Aorta (tissue), 5 donors: ENCODE measurements at regions not wholly inside any gene's neighbourhood (a gene's known extent, or its start where the extent isn't known, plus 50 kb on each side); places are given as distances from the start of the nearest gene placed in this dataset.

ENCODE experiments used
- ATAC-seq: fragments of 200-7000 bp; cut with Tn5 transposase; one replicate; pipeline ENCODE4 v1.9.1; 2022; ENCODE audit warnings: moderate library complexity; ENCODE audit not compliant: low FRiP score
- DNase-seq, 2 donors: peaks; one replicate each; pipeline ENCODE4 v3.0.0-alpha.2; 2020
- H3K27ac ChIP-seq, 2 donors: one replicate each; pipeline ENCODE4 v1.5.1; 2013; ENCODE audit warnings: low read length in 2 of 2, mild to moderate bottlenecking in 2 of 2, moderate library complexity in 2 of 2, control low read depth in 1 of 2, inconsistent platforms in 1 of 2, low read depth in 1 of 2
- H3K27me3 ChIP-seq, 2 donors: one replicate each; pipeline ENCODE4 v1.6.1; 2013; ENCODE audit warnings: control low read depth in 1 of 2, low read length in 1 of 2, mild to moderate bottlenecking in 1 of 2, moderate library complexity in 1 of 2; ENCODE audit not compliant: insufficient read depth in 2 of 2, control insufficient read depth in 1 of 2
- H3K36me3 ChIP-seq, 2 donors: one replicate each; pipeline ENCODE4 v1.6.1; 2013; ENCODE audit warnings: control low read depth in 1 of 2, low read length in 1 of 2, mild to moderate bottlenecking in 1 of 2; ENCODE audit not compliant: insufficient read depth in 2 of 2, control insufficient read depth in 1 of 2
- H3K4me1 ChIP-seq, 2 donors: one replicate each; pipeline ENCODE4 v1.6.1; 2013; ENCODE audit warnings: low read length in 2 of 2, control low read depth in 1 of 2, mild to moderate bottlenecking in 1 of 2, moderate library complexity in 1 of 2; ENCODE audit not compliant: insufficient read depth in 2 of 2, control insufficient read depth in 1 of 2
- H3K4me3 ChIP-seq, 2 donors: one replicate each; pipeline ENCODE4 v1.5.1; 2013; ENCODE audit warnings: low read length in 2 of 2, control low read depth in 1 of 2, mild to moderate bottlenecking in 1 of 2
- H3K9me3 ChIP-seq: one replicate; pipeline ENCODE4 v1.6.1; 2013; ENCODE audit warnings: mild to moderate bottlenecking, low read length; ENCODE audit not compliant: control insufficient read depth
- WGBS, 2 donors: extraction: QIAGEN DNeasy Blood & Tissue Kit; methylation state at CpG; one replicate each; pipeline ENCODE4 v1.1.7; 2013; 5-methylcytosine and 5-hydroxymethylcytosine counted together
- intact Hi-C, 2 donors: fragments of 100-400 bp; cut with DNase I; formaldehyde crosslinking; loops; one replicate each; pipeline versions ENCODE4 v1.14.2 to v1.15.0; 2022
- donor health status: healthy with polysubstance abuse.
- donor health status: Bipolar disorder and iron deficiency.
- donor health status: DM: no; HTN: no; CAD: no.
- donor health status: DM: no; HTN: no; CAD: no.
- donor health status: DM: yes; HTN: yes; CAD: no.

DNA sequence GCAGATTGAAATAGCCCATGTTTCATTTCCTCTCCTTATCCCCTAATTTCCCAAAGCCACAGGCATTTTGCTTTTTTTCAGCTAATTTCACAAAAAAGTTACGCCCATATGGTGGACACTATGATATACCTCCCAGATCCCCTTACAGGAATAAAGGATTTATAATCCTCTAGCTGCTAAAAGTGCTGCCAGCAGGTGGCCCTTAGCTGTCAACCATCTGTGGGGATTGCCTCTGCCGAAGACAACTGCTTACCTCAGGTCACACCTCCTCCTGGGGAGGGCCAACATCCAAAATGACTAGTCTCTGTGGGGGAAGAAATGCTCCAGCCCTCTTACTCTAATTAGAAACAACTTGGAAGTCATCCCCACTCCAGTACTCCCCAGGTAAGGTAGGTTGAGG is 61.0 kb upstream of the EPB41L3 start:
- no peak for DNase-seq
- Histone ChIP-seq H3K9me3 (peaks cover 1% of the 10 kb centered on the region), H3K4me1 (no peaks in the 10 kb centered on the region), H3K27ac (no peak overlapping the region), H3K4me3 (no peak overlapping the region), H3K36me3 (no peaks in the 10 kb centered on the region), H3K27me3 (no peaks in the 10 kb centered on the region)
- intact Hi-C loops: no loop called here
- 55 to 62% methylated on average over 2 of the region's 2 CpGs for WGBS, 2 donors
- no peak for ATAC-seq

DNA sequence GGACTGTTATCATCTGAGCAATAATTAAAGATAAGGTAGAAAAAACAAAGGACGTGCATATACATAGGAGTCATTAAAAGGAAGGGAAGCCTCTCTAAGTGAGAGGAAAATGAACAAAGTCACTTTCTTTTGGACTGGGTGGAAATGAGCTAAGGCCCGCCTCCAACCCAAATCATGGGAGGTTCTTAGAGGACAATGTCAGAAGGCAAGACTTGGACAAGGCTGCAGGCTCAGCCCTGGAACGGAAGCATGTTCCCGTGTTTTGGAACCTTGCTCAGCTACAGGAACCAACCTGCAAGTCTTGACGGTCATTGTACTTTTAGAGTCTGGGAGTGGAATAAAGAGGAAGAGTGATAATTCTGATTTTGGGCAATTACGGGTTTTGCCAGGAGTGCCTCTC is 59.4 kb upstream of the EPB41L3 start:
- Histone ChIP-seq H3K27me3 (no peaks in the 10 kb centered on the region), H3K4me1 (no peaks in the 10 kb centered on the region), H3K27ac (no peak overlapping the region), H3K9me3 (peaks cover 1% of the 10 kb centered on the region), H3K4me3 (no peak overlapping the region), H3K36me3 (no peaks in the 10 kb centered on the region)
- WGBS, 2 donors: 64 to 67% methylated on average over 6 of the region's 6 CpGs
- intact Hi-C loops: no loop called here
- ATAC-seq (no peak), DNase-seq (no peak)

DNA sequence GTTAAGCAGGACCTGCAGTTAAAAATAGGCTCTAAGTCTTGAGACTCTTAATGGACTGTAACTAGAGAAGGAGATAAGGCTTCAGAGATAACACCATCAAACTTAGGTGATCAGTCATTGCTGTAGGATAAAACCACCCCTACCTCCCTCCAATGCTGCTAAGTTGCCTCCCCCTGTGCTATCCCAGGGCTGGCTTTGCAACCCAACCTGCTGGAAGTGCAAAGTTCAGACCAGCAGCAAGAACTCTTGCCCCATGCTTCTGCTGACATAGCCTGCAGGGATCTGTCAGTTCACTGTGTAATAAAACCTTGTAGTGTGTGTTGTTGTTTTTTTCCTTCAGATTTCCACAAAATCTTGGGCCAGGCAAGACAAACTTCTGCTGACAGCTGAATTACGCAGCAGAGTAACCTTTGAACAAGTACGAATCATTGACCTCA is 57.4 kb upstream of the EPB41L3 start:
- 43 to 60% methylated on average over 2 of the region's 2 CpGs for WGBS, 2 donors
- no peaks in the 10 kb centered on the region for H3K27me3 ChIP-seq
- peaks cover 1% of the 10 kb centered on the region for H3K9me3 ChIP-seq
- intact Hi-C loops: no loop called here
- no peak for ATAC-seq
- no peak overlapping the region for H3K4me3 ChIP-seq
- no peaks in the 10 kb centered on the region for H3K4me1 ChIP-seq
- H3K36me3 ChIP-seq: no peaks in the 10 kb centered on the region
- no peak for DNase-seq
- no peak overlapping the region for H3K27ac ChIP-seq

DNA sequence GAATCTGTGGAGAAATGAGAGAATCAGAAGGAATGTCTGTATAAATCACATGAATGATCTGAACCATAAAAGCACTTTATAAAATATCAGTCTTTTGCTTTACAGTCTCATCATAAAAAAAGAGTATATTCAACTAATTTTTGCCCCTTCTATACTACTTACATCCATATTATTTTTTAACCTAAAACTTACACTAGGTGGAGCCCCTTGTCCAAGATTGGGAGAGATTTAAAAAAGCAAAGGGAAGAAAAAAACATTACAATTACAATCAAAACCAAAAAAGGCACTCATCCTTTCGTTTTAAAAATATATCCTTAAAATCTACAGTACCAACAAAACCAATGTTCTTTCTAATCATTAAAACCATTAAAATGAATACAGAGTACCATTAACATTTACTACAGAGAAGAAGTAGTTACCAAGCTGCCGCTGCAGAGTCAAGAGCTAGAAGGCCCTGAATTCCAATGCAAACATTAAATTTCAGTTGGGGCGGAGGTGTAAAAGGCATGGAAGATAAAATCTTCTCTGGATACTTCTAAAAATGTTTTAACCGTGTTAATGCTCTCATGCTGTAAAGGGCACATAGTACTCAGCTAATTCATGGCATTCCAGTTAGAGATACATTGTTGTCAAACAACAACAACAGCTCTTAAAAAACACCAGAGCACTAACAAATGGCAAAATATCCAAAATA is 56.7 kb upstream of the EPB41L3 start:
- H3K9me3 ChIP-seq: no peaks in the 10 kb centered on the region
- no peak overlapping the region for H3K27ac ChIP-seq
- H3K36me3 ChIP-seq: no peaks in the 10 kb centered on the region
- intact Hi-C loops: no loop called here
- ATAC-seq: no peak
- no peak for DNase-seq
- H3K27me3 ChIP-seq: no peaks in the 10 kb centered on the region
- no peak overlapping the region for H3K4me3 ChIP-seq
- 27 to 33% methylated on average over 4 of the region's 4 CpGs for WGBS, 2 donors
- H3K4me1 ChIP-seq: no peaks in the 10 kb centered on the region

- 11 to 37% methylated on average over 2 of the region's 2 CpGs for WGBS, 2 donors
Measured at GRCh38 chr18:5596585-5596984, 52.8 kb upstream of the EPB41L3 start.

More at GRCh38 chr18:5596585-5596984, 52.8 kb upstream of the EPB41L3 start:
- Histone ChIP-seq H3K27me3 (no peaks in the 10 kb centered on the region), H3K4me3 (no peak overlapping the region), H3K9me3 (no peaks in the 10 kb centered on the region), H3K36me3 (no peaks in the 10 kb centered on the region), H3K4me1 (no peaks in the 10 kb centered on the region), H3K27ac (no peak overlapping the region)
- ATAC-seq (no peak), DNase-seq (no peak)
- intact Hi-C loops: no loop called here
